SK-N-SH (cell line): ENCODE measurements at regions not wholly inside any gene's neighbourhood (a gene's known extent, or its start where the extent isn't known, plus 50 kb on each side); places are given as distances from the start of the nearest gene placed in this dataset.

Source experiments
- CTCF ChIA-PET: fragments of 300-600, 350-600 bp; formaldehyde crosslinking; extraction: SDS; loops from one replicate; lab custom pipeline; 2021; lab: Yijun Ruan, JAX
- POLR2A ChIA-PET: fragments of 350-600 bp; sonication (Branson Sonifier 250); formaldehyde crosslinking; extraction: SDS; loops from one replicate; lab custom pipeline; 2020; ENCODE audit warnings: antibody characterized with exemption, inconsistent platforms; lab: Yijun Ruan, JAX
- DNase-seq: peaks from one replicate; pipeline ENCODE4 v3.0.0; 2012
- H2AFZ ChIP-seq: fragments of 200-600 bp; sonication (generic); 2 replicates; pipeline ENCODE4 v1.8.1; 2016; ENCODE audit warnings: antibody characterized with exemption, mild to moderate bottlenecking, low read depth
- H3F3A ChIP-seq: fragments of 200-600 bp; sonication (generic); replicated peaks from 2 replicates; pipeline ENCODE3; 2016; ENCODE audit warnings: antibody characterized with exemption, mild to moderate bottlenecking; ENCODE audit not compliant: insufficient read depth
- H3K27ac ChIP-seq, 2 experiments: fragments of 200-500 bp in 1 of 2; fragments of 200-600 bp in 1 of 2; sonication (Bioruptor generic) in 1 of 2; sonication (generic), shearing (Covaris generic) in 1 of 2; 2 replicates each; pipeline versions ENCODE4 v1.5.1 to v1.6.1; 2014 to 2016; ENCODE audit warnings: low read depth in 2 of 2, inconsistent platforms in 1 of 2, low read length in 1 of 2, mild to moderate bottlenecking in 1 of 2, mixed read lengths in 1 of 2
- H3K27me3 ChIP-seq: fragments of 200-600 bp; sonication (generic), shearing (Covaris generic); 2 replicates; pipeline ENCODE4 v1.6.1; 2016; ENCODE audit warnings: mixed run types; ENCODE audit not compliant: insufficient read depth
- H3K36me3 ChIP-seq, 2 experiments: fragments of 200-500 bp in 1 of 2; fragments of 200-600 bp in 1 of 2; sonication (Bioruptor generic) in 1 of 2; sonication (generic) in 1 of 2; replicated peaks in 1 of 2; 2 replicates each; pipeline versions ENCODE3 to v1.5.1; 2014 to 2016; ENCODE audit warnings: low read length in 1 of 2, mild to moderate bottlenecking in 1 of 2; ENCODE audit not compliant: insufficient read depth in 2 of 2, control insufficient read depth in 1 of 2
- H3K4me1 ChIP-seq, 2 experiments: fragments of 200-500 bp in 1 of 2; fragments of 200-600 bp in 1 of 2; sonication (Bioruptor generic) in 1 of 2; sonication (generic), shearing (Covaris generic) in 1 of 2; 2 replicates each; pipeline versions ENCODE4 v1.5.1 to v1.6.1; 2014 to 2016; ENCODE audit warnings: low read depth in 1 of 2, low read length in 1 of 2, mixed run types in 1 of 2; ENCODE audit not compliant: insufficient read depth in 2 of 2, control insufficient read depth in 1 of 2
- H3K4me2 ChIP-seq: fragments of 200-600 bp; sonication (generic), shearing (Covaris generic); 2 replicates; pipeline ENCODE4 v1.6.1; 2017; ENCODE audit warnings: mixed run types
- H3K4me3 ChIP-seq, 2 experiments: fragments of 200-500 bp in 1 of 2; fragments of 200-600 bp in 1 of 2; sonication (Bioruptor generic) in 1 of 2; sonication (generic), shearing (Covaris generic) in 1 of 2; 2 replicates each; pipeline versions ENCODE4 v1.5.1 to v1.8.1; 2014 to 2016; ENCODE audit warnings: low read depth in 2 of 2, inconsistent platforms in 1 of 2, low read length in 1 of 2, mild to moderate bottlenecking in 1 of 2, mixed read lengths in 1 of 2, moderate library complexity in 1 of 2
- H3K79me2 ChIP-seq: fragments of 200-600 bp; sonication (generic); 2 replicates; pipeline ENCODE4 v1.8.1; 2017; ENCODE audit warnings: mild to moderate bottlenecking; ENCODE audit not compliant: insufficient read depth
- H3K9ac ChIP-seq: fragments of 200-600 bp; sonication (generic); 2 replicates; pipeline ENCODE4 v1.6.1; 2017; ENCODE audit warnings: mixed run types
- H3K9me2 ChIP-seq: fragments of 200-600 bp; sonication (generic); 2 replicates; pipeline ENCODE4 v1.6.1; 2017; ENCODE audit warnings: mixed run types
- H3K9me3 ChIP-seq: fragments of 200-600 bp; sonication (generic); 2 replicates; pipeline ENCODE4 v1.6.1; 2017; ENCODE audit warnings: mixed run types, mild to moderate bottlenecking, moderate library complexity
- H4K20me1 ChIP-seq: fragments of 200-600 bp; sonication (generic); 2 replicates; pipeline ENCODE4 v1.6.1; 2017; ENCODE audit warnings: mild to moderate bottlenecking, mixed run types; ENCODE audit not compliant: insufficient read depth
- CHD2 ChIP-seq: fragments of 150-350 bp; IDR thresholded peaks from 2 replicates; pipeline ENCODE4 v1.6.1; 2018; ENCODE audit warnings: low read length; ENCODE audit not compliant: partially characterized antibody
- ELF1 ChIP-seq: IDR thresholded peaks from 2 replicates; pipeline ENCODE4 v1.4.0; 2012
- EZH2phosphoT487 ChIP-seq: fragments of 200-600 bp; sonication (generic); IDR thresholded peaks from 2 replicates; pipeline ENCODE4 v1.6.1; 2017; ENCODE audit warnings: low read depth, mixed run types, mild to moderate bottlenecking, antibody characterized with exemption, moderate library complexity, borderline replicate concordance
- FOXM1 ChIP-seq: IDR thresholded peaks from 2 replicates; pipeline ENCODE4 v1.4.0; 2012; ENCODE audit warnings: low read depth, mild to moderate bottlenecking
- GABPA ChIP-seq: IDR thresholded peaks from 2 replicates; pipeline ENCODE4 v1.4.0; 2012; ENCODE audit warnings: low read depth, mild to moderate bottlenecking
- GATA2 ChIP-seq: sonication (generic); formaldehyde crosslinking; IDR thresholded peaks from 2 replicates; pipeline ENCODE4 v1.5.0; 2020; ENCODE audit warnings: mild to moderate bottlenecking, missing genetic modification reagents
- JUND ChIP-seq: IDR thresholded peaks from 2 replicates; pipeline ENCODE4 v1.4.0; 2012
- MEF2A ChIP-seq: IDR thresholded peaks from 2 replicates; pipeline ENCODE4 v1.4.0; 2012; ENCODE audit warnings: low read depth, borderline replicate concordance
- MXI1 ChIP-seq: IDR thresholded peaks from 2 replicates; pipeline ENCODE4 v1.6.1; 2012; ENCODE audit warnings: mild to moderate bottlenecking, low read depth, low read length, improper control_type of control experiment
- NRF1 ChIP-seq: IDR thresholded peaks from 2 replicates; pipeline ENCODE4 v1.6.1; 2012; ENCODE audit warnings: low read depth, mild to moderate bottlenecking, low read length
- POLR2AphosphoS5 ChIP-seq: IDR thresholded peaks from 2 replicates; pipeline ENCODE4 v1.6.1; 2012; ENCODE audit warnings: low read depth, low read length
- RAD21 ChIP-seq: IDR thresholded peaks from 2 replicates; pipeline ENCODE4 v1.6.1; 2012; ENCODE audit warnings: mild to moderate bottlenecking, low read length
- RCOR1 ChIP-seq: fragments of 150-350 bp; IDR thresholded peaks from 2 replicates; pipeline ENCODE4 v1.6.1; 2017; ENCODE audit warnings: antibody characterized with exemption, low read length
- RFX5 ChIP-seq: IDR thresholded peaks from 2 replicates; pipeline ENCODE4 v1.6.1; 2012; ENCODE audit warnings: mild to moderate bottlenecking, improper control_type of control experiment, low read length
- RXRA ChIP-seq: IDR thresholded peaks from 2 replicates; pipeline ENCODE4 v1.4.0; 2012; ENCODE audit warnings: low read depth, mild to moderate bottlenecking, borderline replicate concordance
- SMC3 ChIP-seq: IDR thresholded peaks from 2 replicates; pipeline ENCODE4 v1.6.1; 2012; ENCODE audit warnings: low read depth, low read length, improper control_type of control experiment
- TAF1 ChIP-seq: IDR thresholded peaks from 2 replicates; pipeline ENCODE4 v1.6.1; 2012; ENCODE audit warnings: low read depth, mild to moderate bottlenecking, low read length, moderate library complexity, borderline replicate concordance
- TCF12 ChIP-seq: IDR thresholded peaks from 2 replicates; pipeline ENCODE4 v1.4.0; 2012
- TEAD4 ChIP-seq: IDR thresholded peaks from 2 replicates; pipeline ENCODE4 v1.4.0; 2012; ENCODE audit warnings: mild to moderate bottlenecking, borderline replicate concordance; ENCODE audit not compliant: insufficient read depth
- YY1 ChIP-seq: IDR thresholded peaks from 2 replicates; pipeline ENCODE4 v1.4.0; 2012; ENCODE audit warnings: low read depth, mild to moderate bottlenecking
- WGBS: methylation state at CpG from one replicate; pipeline ENCODE4 v1.1.6; 2017; ENCODE audit warnings: low lambda C conversion rate; 5-methylcytosine and 5-hydroxymethylcytosine counted together
- TF ChIP-seq, protein P1 (sequence below): IDR thresholded peaks from 2 replicates; pipeline ENCODE4 v1.4.0; 2012; ENCODE audit warnings: low read depth
- TF ChIP-seq, protein P2 (sequence below): fragments of 150-350 bp; IDR thresholded peaks from 2 replicates; pipeline ENCODE4 v1.6.1; 2016; ENCODE audit warnings: mild to moderate bottlenecking, low read depth, low read length
- TF ChIP-seq, protein P3 (sequence below): fragments of 150-350 bp; IDR thresholded peaks from 2 replicates; pipeline ENCODE4 v1.6.1; 2017; ENCODE audit warnings: antibody characterized with exemption, low read length, low read depth, borderline replicate concordance
- TF ChIP-seq, protein P4 (sequence below): fragments of 200-600 bp; sonication (generic); IDR thresholded peaks from 2 replicates; pipeline ENCODE4 v1.6.1; 2017; ENCODE audit warnings: antibody characterized with exemption, mild to moderate bottlenecking, moderate library complexity
- TF ChIP-seq, protein P5 (sequence below): IDR thresholded peaks from 2 replicates; pipeline ENCODE4 v1.4.0; 2012; ENCODE audit warnings: low read depth, borderline replicate concordance
- TF ChIP-seq, protein P6 (sequence below): IDR thresholded peaks from 2 replicates; pipeline ENCODE4 v1.4.0; 2012; ENCODE audit warnings: low read depth, borderline replicate concordance
- TF ChIP-seq, protein P7 (sequence below): IDR thresholded peaks from 2 replicates; pipeline ENCODE4; 2012

DNA sequence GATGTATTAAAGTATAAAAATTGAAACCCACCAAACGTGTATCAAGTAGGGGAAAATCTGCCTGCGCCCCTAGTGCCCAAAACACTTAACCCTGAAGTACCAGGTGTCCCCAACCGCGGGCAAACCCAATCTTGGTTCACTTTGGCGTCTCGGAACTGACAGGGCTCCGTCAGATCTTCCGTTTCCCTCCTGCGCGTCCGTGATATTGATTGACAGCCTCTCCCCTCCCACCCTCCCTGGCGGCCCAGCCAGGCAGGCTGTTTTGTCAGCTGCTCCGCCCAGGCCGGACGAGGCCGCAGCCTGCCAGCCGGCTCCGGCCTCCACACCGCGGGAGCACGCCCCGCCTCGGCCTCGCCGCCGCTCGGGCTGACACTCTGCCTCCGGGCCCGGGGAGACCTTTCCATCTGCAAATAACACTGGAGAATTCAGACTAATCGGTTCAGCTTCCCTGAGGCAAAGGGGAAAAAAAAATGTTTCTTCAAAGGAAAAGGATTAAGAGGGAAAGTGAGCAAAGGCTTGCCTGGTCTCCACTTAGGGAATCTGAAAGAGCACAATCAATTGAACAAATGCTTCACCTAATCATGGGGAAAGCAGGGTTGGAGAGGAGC is 234.9 kb upstream of the MCHR2 start:
- ChIA-PET CTCF (interaction anchor here (1.1 to 1.4 kb wide), 3 partner anchors 13 to 66 kb away, joined by 3 to 4 read pairs (median 3); no protein-coding TSS in a partner anchor), POLR2A (no interaction called here)
- Histone ChIP-seq H2AFZ (peak overlapping the region; percentile 96), H3K4me1 (peaks cover 0 to 5% of the 10 kb centered on the region in 2 experiments; a peak in 3 of 4 replicates), H3K4me2 (peak overlapping the region; percentile 73; the same call in 1 of the 2 replicates), H3K9ac (peak overlapping the region; percentile 69), H3K27ac (peak overlapping the region; percentile 34 to 53; a peak in 3 of 4 replicates), H3K4me3 (peak overlapping the region; percentile 18 to 42; a peak in 2 of 4 replicates), H3K9me2 (no peaks in the 10 kb centered on the region), H3K79me2 (no peaks in the 10 kb centered on the region), H3F3A (peaks cover 14% of the 10 kb centered on the region), H3K9me3 (no peaks in the 10 kb centered on the region), H4K20me1 (no peaks in the 10 kb centered on the region), H3K27me3 (no peaks in the 10 kb centered on the region), H3K36me3 (no peaks in the 10 kb centered on the region)
- DNase-seq: peak; percentile 67
- WGBS: 3% methylated on average over 17 of the region's 30 CpGs
- TF ChIP-seq GATA2 (CRISPR knock-in tag) (no peak), RCOR1 (no peak), CHD2 (no peak), ELF1 (no peak), JUND (no peak), TEAD4 (no peak), FOXM1 (no peak), EZH2phosphoT487 (no peak), GABPA (no peak), RXRA (no peak), SMC3 (no peak), POLR2AphosphoS5 (peak; percentile 60; the same call in 1 of the 2 replicates), RFX5 (no peak), TAF1 (peak; percentile 58; the same call in 1 of the 2 replicates), NRF1 (no peak), MXI1 (0 out of 2 replicates have a peak, but pooled peaks have one; percentile 26), TCF12 (no peak), MEF2A (no peak), RAD21 (no peak), YY1 (no peak)
- TF ChIP-seq, protein P1, sequence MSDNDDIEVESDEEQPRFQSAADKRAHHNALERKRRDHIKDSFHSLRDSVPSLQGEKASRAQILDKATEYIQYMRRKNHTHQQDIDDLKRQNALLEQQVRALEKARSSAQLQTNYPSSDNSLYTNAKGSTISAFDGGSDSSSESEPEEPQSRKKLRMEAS: peak; percentile 70; the same call in 1 of the 2 replicates
- TF ChIP-seq, protein P2, sequence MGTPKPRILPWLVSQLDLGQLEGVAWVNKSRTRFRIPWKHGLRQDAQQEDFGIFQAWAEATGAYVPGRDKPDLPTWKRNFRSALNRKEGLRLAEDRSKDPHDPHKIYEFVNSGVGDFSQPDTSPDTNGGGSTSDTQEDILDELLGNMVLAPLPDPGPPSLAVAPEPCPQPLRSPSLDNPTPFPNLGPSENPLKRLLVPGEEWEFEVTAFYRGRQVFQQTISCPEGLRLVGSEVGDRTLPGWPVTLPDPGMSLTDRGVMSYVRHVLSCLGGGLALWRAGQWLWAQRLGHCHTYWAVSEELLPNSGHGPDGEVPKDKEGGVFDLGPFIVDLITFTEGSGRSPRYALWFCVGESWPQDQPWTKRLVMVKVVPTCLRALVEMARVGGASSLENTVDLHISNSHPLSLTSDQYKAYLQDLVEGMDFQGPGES: no peak
- TF ChIP-seq, protein P3, sequence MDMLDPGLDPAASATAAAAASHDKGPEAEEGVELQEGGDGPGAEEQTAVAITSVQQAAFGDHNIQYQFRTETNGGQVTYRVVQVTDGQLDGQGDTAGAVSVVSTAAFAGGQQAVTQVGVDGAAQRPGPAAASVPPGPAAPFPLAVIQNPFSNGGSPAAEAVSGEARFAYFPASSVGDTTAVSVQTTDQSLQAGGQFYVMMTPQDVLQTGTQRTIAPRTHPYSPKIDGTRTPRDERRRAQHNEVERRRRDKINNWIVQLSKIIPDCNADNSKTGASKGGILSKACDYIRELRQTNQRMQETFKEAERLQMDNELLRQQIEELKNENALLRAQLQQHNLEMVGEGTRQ: no peak
- TF ChIP-seq, protein P4, sequence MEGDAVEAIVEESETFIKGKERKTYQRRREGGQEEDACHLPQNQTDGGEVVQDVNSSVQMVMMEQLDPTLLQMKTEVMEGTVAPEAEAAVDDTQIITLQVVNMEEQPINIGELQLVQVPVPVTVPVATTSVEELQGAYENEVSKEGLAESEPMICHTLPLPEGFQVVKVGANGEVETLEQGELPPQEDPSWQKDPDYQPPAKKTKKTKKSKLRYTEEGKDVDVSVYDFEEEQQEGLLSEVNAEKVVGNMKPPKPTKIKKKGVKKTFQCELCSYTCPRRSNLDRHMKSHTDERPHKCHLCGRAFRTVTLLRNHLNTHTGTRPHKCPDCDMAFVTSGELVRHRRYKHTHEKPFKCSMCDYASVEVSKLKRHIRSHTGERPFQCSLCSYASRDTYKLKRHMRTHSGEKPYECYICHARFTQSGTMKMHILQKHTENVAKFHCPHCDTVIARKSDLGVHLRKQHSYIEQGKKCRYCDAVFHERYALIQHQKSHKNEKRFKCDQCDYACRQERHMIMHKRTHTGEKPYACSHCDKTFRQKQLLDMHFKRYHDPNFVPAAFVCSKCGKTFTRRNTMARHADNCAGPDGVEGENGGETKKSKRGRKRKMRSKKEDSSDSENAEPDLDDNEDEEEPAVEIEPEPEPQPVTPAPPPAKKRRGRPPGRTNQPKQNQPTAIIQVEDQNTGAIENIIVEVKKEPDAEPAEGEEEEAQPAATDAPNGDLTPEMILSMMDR: peak; percentile 33
- TF ChIP-seq, protein P5, sequence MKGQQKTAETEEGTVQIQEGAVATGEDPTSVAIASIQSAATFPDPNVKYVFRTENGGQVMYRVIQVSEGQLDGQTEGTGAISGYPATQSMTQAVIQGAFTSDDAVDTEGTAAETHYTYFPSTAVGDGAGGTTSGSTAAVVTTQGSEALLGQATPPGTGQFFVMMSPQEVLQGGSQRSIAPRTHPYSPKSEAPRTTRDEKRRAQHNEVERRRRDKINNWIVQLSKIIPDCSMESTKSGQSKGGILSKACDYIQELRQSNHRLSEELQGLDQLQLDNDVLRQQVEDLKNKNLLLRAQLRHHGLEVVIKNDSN: no peak
- TF ChIP-seq, protein P6, sequence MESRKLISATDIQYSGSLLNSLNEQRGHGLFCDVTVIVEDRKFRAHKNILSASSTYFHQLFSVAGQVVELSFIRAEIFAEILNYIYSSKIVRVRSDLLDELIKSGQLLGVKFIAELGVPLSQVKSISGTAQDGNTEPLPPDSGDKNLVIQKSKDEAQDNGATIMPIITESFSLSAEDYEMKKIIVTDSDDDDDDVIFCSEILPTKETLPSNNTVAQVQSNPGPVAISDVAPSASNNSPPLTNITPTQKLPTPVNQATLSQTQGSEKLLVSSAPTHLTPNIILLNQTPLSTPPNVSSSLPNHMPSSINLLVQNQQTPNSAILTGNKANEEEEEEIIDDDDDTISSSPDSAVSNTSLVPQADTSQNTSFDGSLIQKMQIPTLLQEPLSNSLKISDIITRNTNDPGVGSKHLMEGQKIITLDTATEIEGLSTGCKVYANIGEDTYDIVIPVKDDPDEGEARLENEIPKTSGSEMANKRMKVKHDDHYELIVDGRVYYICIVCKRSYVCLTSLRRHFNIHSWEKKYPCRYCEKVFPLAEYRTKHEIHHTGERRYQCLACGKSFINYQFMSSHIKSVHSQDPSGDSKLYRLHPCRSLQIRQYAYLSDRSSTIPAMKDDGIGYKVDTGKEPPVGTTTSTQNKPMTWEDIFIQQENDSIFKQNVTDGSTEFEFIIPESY: no peak
- TF ChIP-seq, protein P7, sequence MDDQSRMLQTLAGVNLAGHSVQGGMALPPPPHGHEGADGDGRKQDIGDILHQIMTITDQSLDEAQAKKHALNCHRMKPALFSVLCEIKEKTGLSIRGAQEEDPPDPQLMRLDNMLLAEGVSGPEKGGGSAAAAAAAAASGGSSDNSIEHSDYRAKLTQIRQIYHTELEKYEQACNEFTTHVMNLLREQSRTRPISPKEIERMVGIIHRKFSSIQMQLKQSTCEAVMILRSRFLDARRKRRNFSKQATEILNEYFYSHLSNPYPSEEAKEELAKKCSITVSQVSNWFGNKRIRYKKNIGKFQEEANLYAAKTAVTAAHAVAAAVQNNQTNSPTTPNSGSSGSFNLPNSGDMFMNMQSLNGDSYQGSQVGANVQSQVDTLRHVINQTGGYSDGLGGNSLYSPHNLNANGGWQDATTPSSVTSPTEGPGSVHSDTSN: peak; percentile 92
